Fibroblast of lung (primary cell): ENCODE measurements at regions not wholly inside any gene's neighbourhood (a gene's known extent, or its start where the extent isn't known, plus 50 kb on each side); places are given as distances from the start of the nearest gene placed in this dataset.

Experiments
- CTCF ChIP-seq, 2 donors: IDR thresholded peaks in 1 of 2; conservative IDR thresholded peaks in 1 of 2; 1 replicate in 1 of 2; 2 replicates in 1 of 2; pipeline ENCODE4 v1.5.1; 2011 to 2012; ENCODE audit warnings: low read length in 2 of 2, control low read depth in 1 of 2, inconsistent platforms in 1 of 2, low read depth in 1 of 2, mild to moderate bottlenecking in 1 of 2
- EZH2 ChIP-seq: IDR thresholded peaks from 2 replicates; pipeline ENCODE4 v1.5.1; 2012; ENCODE audit warnings: low read length, control low read depth, mild to moderate bottlenecking; ENCODE audit errors: missing control alignments

GRCh38 chr5:96232602-96233001 is 200.4 kb downstream of the PCSK1 start:
- no peak for TF ChIP-seq CTCF (conservative IDR thresholded peaks at IDR 0.05 in 1 of 2, IDR thresholded peaks at IDR 0.05 in 1 of 2; ENCODE audit: low read depth in 1 of 2, low read length in 2 of 2)
- TF ChIP-seq EZH2: no peak
